ENCODE measurements at regions not wholly inside any gene's neighbourhood (a gene's known extent, or its start where the extent isn't known, plus 50 kb on each side); places are given as distances from the start of the nearest gene placed in this dataset.

- H3K36me3 Mint-ChIP-seq (ENCODE audit: low read depth), result peaks cover 15% of the 10 kb centered on the region
- no peak for TF ChIP-seq CTCF (IDR thresholded peaks at IDR 0.05)
- H3K9me3 Mint-ChIP-seq, result peaks cover 15% of the 10 kb centered on the region
- H3K27ac Mint-ChIP-seq, result no peak overlapping the region
- no peaks in the 10 kb centered on the region for H3K27me3 Mint-ChIP-seq (ENCODE audit: low read depth, poor library complexity)
- H3K4me1 Mint-ChIP-seq, result peaks cover 59% of the 10 kb centered on the region
- H3K4me3 Mint-ChIP-seq, result no peak overlapping the region
- no peak for DNase-seq
Observed at GRCh38 chr2:215667585-215668377, 231.9 kb upstream of the FN1 start.

- no peak overlapping the region for H3K4me3 Mint-ChIP-seq
- no peaks in the 10 kb centered on the region for H3K36me3 Mint-ChIP-seq (ENCODE audit: low read depth)
- H3K4me1 Mint-ChIP-seq, result peaks cover 79% of the 10 kb centered on the region
- DNase-seq, result no peak
- TF ChIP-seq CTCF (IDR thresholded peaks at IDR 0.05), result no peak
- H3K27ac Mint-ChIP-seq, result peak overlapping the region; percentile 72
- peaks cover 2% of the 10 kb centered on the region for H3K27me3 Mint-ChIP-seq (ENCODE audit: low read depth, poor library complexity)
- no peaks in the 10 kb centered on the region for H3K9me3 Mint-ChIP-seq
Observed at GRCh38 chr2:215664847-215665525, 229.1 kb upstream of the FN1 start.

GRCh38 chr2:215662715-215663114, 226.8 kb upstream of the FN1 start:
- DNase-seq, result no peak
- Mint-ChIP-seq H3K4me3 (no peak overlapping the region), H3K36me3 (ENCODE audit: low read depth) (no peaks in the 10 kb centered on the region), H3K27ac (peak overlapping the region; percentile 37), H3K27me3 (ENCODE audit: low read depth, poor library complexity) (peaks cover 2% of the 10 kb centered on the region), H3K9me3 (no peaks in the 10 kb centered on the region), H3K4me1 (peaks cover 64% of the 10 kb centered on the region)
- no peak for TF ChIP-seq CTCF (IDR thresholded peaks at IDR 0.05)

- H3K4me1 Mint-ChIP-seq, result peaks cover 46% of the 10 kb centered on the region
Observed at GRCh38 chr2:215660687-215661086, 224.8 kb upstream of the FN1 start.

GRCh38 chr2:215659650-215660049, 223.8 kb upstream of the FN1 start:
- Mint-ChIP-seq H3K27ac (no peak overlapping the region), H3K27me3 (ENCODE audit: low read depth, poor library complexity) (peaks cover 2% of the 10 kb centered on the region), H3K4me1 (peaks cover 48% of the 10 kb centered on the region), H3K4me3 (no peak overlapping the region), H3K36me3 (ENCODE audit: low read depth) (no peaks in the 10 kb centered on the region), H3K9me3 (no peaks in the 10 kb centered on the region)
- DNase-seq, result no peak
- no peak for TF ChIP-seq CTCF (IDR thresholded peaks at IDR 0.05)

More at GRCh38 chr2:215660687-215661086, 224.8 kb upstream of the FN1 start:
- DNase-seq, result no peak
- Mint-ChIP-seq H3K4me3 (no peak overlapping the region), H3K9me3 (no peaks in the 10 kb centered on the region), H3K27me3 (ENCODE audit: low read depth, poor library complexity) (peaks cover 2% of the 10 kb centered on the region), H3K27ac (peak overlapping the region; percentile 58), H3K36me3 (ENCODE audit: low read depth) (no peaks in the 10 kb centered on the region)
- TF ChIP-seq CTCF (IDR thresholded peaks at IDR 0.05), result no peak

All from nephron progenitor cell (in vitro differentiated cells).